Uterus (tissue), 2 donors: ENCODE measurements at regions not wholly inside any gene's neighbourhood (a gene's known extent, or its start where the extent isn't known, plus 50 kb on each side); places are given as distances from the start of the nearest gene placed in this dataset.

ENCODE experiments used
- POLR2A ChIP-seq, 2 donors: fragments of 450-650 bp; IDR thresholded peaks; one replicate each; pipeline ENCODE4 v1.6.1; 2016; ENCODE audit warnings: antibody characterized with exemption in 2 of 2, mild to moderate bottlenecking in 1 of 2, moderate library complexity in 1 of 2
- TF ChIP-seq, protein P1 (sequence below), 4 experiments: fragments of 200-600 bp in 2 of 4; fragments of 450-650 bp in 2 of 4; sonication (generic) in 2 of 4; IDR thresholded peaks; one replicate each; pipeline ENCODE4 v1.5.1; 2016 to 2019; ENCODE audit warnings: antibody characterized with exemption in 4 of 4, mild to moderate bottlenecking in 2 of 4, moderate library complexity in 1 of 4

DNA sequence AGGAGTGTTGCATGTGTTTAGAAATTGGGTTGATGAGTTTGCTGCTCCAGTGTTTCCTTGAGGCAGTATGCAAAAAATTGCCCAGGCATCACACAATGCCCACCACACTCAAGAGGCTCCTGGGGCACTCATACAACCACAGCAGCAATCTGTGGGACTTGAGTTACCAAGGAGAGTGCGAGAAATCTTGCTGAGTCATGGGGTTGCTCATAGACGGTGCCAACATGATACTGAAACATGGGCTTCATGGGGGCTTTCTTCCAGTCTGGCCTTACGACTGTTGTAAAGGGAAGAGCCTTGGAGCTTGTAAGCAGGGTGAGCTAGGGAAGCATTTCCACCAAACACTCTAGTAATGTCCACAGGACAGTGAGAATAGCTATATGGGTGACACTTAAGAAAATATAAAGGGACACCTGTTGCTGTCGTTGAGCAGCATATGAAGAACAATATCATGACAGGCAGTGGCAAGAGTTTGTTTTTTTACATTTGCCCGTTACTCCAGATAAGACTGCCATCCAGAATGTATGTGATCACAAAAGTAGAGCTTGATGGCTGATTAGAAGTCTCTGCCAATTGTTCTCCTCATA is 1237.4 kb downstream of the UQCRFS1 start:
- TF ChIP-seq, protein P1, sequence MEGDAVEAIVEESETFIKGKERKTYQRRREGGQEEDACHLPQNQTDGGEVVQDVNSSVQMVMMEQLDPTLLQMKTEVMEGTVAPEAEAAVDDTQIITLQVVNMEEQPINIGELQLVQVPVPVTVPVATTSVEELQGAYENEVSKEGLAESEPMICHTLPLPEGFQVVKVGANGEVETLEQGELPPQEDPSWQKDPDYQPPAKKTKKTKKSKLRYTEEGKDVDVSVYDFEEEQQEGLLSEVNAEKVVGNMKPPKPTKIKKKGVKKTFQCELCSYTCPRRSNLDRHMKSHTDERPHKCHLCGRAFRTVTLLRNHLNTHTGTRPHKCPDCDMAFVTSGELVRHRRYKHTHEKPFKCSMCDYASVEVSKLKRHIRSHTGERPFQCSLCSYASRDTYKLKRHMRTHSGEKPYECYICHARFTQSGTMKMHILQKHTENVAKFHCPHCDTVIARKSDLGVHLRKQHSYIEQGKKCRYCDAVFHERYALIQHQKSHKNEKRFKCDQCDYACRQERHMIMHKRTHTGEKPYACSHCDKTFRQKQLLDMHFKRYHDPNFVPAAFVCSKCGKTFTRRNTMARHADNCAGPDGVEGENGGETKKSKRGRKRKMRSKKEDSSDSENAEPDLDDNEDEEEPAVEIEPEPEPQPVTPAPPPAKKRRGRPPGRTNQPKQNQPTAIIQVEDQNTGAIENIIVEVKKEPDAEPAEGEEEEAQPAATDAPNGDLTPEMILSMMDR (IDR thresholded peaks at IDR 0.05): no peak
- TF ChIP-seq POLR2A (IDR thresholded peaks at IDR 0.05): no peak
